ENCODE measurements at regions not wholly inside any gene's neighbourhood (a gene's known extent, or its start where the extent isn't known, plus 50 kb on each side); places are given as distances from the start of the nearest gene placed in this dataset.

DNA sequence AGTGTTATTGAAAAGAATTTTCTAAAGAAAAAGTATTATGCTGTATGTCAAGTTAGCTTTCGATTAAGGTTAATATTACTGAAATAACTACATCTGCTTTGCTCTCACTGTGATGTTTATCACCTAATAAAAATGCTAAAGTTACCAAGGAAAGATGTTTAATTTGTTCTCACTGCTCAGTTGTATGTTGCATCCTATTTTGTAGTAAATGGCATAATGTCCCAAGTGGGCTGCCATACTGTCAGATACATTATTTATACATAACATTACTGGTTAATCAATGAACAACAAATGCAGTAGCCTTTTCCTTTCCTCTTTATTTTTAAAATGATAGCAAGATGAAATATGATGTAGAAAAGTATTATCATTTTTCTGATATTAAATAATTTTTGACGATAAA is 226.3 kb upstream of the DACH1 start:
- no peak for DNase-seq

- no peak for DNase-seq
These were observed 207.7 kb upstream of the DACH1 start for GRCh38 chr13:72074663-72075062.

DNA sequence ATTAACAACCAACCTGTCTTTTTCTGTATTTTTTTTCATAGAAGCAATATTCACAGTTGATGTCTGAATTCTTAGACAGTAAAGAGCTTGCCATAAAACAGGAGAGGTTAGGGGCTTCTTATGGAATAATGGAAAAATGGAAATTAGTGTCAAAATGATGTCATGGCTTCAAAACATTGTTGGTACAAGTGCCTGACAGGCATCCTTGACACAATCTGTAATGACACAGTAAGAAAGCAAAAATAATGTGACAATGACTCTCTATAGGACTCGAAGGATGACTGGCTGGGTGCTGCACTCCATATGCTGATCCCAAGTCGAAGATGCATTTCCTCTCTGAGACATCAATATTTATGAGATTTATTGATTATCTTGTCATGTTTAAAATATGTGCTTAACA is 205.3 kb upstream of the DACH1 start:
- peak; percentile 66 for DNase-seq

DNA sequence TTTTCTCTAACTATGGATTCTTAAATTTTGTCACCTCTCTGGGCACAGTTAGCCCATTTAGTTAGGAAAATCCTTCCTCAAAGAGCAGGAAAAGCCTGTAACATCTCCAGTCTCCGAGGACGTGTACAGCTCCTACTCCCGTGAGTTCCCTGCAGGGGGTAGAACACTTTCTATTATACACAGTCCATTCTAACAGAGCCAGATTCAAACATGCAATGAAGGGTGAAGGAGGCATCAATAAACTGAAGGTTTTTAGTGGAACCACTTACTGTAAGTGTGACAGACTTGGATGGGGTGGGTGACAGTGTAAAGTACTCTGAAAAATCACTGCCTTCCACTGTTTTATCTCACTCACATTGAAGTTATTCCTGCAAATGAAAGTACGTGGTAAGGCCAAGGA is 204.7 kb upstream of the DACH1 start:
- peak; percentile 78 for DNase-seq

DNA sequence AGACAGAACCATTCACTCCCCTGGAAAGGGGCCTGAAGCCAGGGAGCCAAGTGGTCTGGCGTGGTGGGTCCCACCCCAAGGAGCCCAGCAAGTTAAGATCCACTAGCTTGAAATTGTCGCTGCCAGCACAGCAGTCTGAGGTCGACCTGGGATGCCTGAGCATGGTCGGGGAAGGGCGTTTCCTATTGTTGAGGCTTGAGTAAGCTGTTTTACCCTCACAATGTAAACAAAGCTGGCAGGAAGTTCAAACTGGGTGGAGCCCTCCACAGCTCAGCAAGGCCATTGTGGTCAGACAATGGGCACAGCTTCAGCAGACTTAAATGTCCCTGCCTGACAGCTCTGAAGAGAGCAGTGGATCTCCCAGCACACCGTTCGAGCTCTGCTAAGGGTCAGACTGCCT is 195.6 kb upstream of the DACH1 start:
- DNase-seq: no peak

- DNase-seq: no peak
These were observed 194.6 kb upstream of the DACH1 start for GRCh38 chr13:72061613-72062012.

DNA sequence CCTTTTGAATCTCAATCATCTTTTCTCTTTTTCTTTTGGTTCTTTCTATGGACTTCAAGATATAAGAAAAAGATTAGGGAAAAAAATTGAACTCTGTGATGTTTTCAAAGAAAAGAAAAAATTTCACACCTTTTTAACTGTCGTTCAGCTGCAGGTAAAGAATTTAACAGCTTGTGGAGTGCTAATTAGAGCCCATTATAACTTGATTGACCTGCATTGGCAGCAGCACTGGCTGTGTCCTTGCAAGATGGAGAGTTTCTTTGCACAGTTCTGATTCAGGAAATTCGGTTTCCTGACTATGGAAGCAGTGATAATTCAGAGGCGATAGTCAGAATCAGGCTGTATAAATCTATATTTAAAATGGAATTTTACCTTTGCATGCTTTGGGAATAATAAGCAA is 183.2 kb upstream of the DACH1 start:
- no peak for DNase-seq

- DNase-seq: no peak
These were observed 176.4 kb upstream of the DACH1 start for GRCh38 chr13:72043366-72043765.

- no peak for DNase-seq
These were observed 174.2 kb upstream of the DACH1 start for GRCh38 chr13:72041165-72041564.

GRCh38 chr13:72039126-72039525 is 172.1 kb upstream of the DACH1 start:
- no peak for DNase-seq

DNA sequence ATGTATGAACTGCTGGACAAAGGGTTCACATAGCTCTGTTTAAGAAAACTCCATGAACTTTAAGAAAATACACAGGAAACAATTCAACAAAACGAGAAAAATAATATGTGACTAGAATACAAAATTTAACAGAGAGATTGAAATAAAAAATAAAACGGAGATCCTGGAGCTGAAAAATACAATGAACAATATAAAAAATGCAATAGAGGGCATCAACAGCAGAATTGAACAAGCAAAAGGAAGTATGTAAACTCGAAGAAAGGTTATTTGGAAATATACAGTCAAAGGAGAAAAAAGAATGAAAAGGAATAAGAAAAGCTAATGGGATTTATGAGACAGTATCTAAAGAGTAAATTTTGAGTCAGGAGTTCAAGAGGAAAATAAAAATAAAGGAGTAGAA is 163.0 kb upstream of the DACH1 start:
- no peak for DNase-seq

GRCh38 chr13:72025836-72026235 is 158.8 kb upstream of the DACH1 start:
- DNase-seq: no peak

DNA sequence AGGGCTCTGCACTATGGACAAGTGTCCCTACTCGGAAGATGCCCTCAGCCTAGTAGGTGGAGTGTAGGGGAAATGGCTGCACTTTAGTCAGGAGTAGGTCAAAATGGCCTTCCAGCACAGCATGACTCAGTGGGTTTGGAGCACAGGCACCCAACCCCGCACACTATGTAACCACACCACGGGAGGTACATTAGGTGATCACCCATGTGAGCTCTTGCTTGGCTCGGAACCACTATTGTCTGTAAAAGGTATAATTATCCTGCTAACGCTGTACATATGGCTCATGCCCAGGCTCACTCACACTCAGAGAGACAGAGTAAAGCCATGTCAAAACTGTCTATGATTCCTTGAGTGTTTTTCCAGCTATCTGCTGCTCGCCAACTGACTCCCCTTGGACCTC is 156.9 kb upstream of the DACH1 start:
- no peak for DNase-seq

DNA sequence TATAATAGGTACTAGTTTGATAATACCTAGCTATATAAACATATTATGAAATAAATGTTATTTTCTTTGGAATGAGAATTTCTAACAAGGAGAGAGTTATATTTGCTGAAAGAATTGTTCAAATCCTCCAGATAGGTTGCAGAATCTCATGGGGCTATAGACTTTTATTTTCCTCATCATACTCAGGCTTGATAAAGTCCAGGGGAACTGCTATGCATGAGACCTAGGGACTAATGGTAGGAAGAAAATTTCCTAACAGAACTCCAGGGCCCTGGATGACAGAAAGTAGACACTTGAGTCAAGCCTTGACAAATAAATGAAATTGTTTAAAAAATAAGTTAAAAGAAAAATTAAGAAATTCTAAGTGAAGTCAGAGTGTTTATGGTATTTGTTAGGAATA is 138.5 kb upstream of the DACH1 start:
- no peak for DNase-seq

GRCh38 chr13:72004784-72005374 is 137.9 kb upstream of the DACH1 start:
- DNase-seq: peak; percentile 50

GRCh38 chr13:72004246-72004645 is 137.2 kb upstream of the DACH1 start:
- peak; percentile 23 for DNase-seq

- no peak for DNase-seq
These were observed 131.2 kb upstream of the DACH1 start for GRCh38 chr13:71998223-71998622.

DNA sequence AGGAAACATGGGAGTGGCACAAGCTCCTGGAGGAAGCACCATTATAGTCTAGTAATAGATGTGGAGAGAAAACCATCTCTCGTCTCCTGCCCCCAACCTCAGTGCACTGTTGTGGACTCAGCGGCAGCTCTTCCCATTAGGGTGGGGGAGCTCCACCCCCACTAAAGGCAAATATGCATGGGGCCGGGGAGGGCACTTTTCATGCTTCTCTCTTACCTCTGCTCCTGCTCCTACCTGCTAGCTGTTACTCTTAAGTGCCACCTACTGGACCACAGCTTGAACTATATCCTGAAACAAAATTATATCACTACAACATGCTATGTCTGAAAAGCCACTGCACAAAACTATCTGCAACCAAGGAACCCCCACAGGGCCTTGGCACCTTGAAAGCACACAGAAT is 112.6 kb upstream of the DACH1 start:
- no peak for DNase-seq

GRCh38 chr13:71977028-71977427 is 110.0 kb upstream of the DACH1 start:
- no peak for DNase-seq

DNA sequence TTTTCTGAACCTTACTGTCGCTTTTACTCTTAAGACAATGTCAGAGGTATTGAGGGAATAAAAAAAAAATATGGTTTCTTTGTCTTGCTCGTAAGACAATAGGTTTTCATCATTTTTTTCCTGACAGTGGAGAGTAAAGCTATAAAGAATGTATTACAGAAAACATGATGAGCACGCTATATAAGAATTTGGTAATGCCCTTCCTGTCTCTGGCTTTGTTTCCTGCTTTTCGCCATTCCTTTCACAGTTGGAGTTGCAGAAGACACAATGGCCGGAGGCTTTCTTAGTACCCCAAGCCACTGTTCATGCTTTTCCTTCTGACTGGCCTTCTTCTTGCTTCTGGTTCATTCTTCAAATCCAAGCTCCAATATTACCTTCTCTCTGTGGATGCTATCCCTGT is 101.0 kb upstream of the DACH1 start:
- no peak for DNase-seq

DNA sequence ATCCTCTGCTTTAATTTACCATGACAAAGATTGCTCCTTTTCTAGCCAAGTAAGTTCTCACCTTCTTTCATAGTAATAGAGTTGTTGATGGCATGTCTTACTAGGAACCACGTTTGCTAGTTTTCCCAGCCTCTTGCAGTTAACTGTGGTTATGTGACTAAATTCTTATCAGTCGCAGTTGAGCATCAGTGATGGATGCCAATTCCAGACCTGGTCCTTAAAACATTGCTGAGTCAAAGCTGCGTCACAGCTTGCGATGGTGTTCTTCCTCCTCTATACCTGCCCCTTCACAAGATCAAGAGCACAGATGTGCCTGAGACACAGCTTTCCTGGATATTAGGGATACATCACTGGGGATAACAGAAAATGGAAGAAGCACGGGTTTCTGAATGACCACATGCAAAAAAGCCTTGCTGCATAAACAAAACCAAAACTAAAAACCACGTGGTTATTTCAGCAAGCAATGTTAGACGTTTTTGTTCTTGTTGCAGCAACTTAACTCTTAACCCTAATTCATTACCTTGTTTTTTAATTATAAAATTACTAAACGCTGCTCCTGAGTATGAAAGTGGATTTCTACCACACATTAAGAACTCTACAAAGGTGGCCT is 97.6 kb upstream of the DACH1 start:
- DNase-seq: no peak

- no peak for DNase-seq
These were observed 95.7 kb upstream of the DACH1 start for GRCh38 chr13:71962735-71963134.

GRCh38 chr13:71962126-71962525 is 95.1 kb upstream of the DACH1 start:
- DNase-seq: no peak

GRCh38 chr13:71949441-71949840 is 82.4 kb upstream of the DACH1 start:
- DNase-seq: no peak

DNA sequence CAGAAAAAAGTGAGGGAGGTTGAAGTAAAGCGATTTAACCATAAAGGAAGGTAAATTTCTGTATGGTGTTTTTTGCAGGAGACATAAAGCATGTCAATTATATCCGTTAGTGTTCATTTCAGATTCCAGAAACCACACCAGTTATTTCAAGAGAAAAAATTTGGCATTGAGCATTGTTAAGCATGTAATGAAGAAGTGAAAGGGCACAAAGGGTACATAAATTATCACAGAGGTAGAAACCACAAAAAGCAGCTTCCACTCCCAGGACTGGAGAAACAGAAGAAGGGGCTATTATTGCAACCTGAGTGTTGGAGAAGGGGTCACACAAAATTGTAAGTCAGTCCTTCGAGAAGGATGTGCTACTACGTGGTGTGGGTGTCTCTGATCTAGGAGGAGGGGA is 72.2 kb upstream of the DACH1 start:
- no peak for DNase-seq

All from eye (tissue), 1 donor.